ENCODE measurements at regions not wholly inside any gene's neighbourhood (a gene's known extent, or its start where the extent isn't known, plus 50 kb on each side); places are given as distances from the start of the nearest gene placed in this dataset.

- Histone ChIP-seq H3K36me3 (ENCODE audit: insufficient read depth, low read length) (no peaks in the 10 kb centered on the region), H3K9ac (ENCODE audit: insufficient read length) (no peak overlapping the region), H3K9me3 (ENCODE audit: low read depth, low read length) (no peaks in the 10 kb centered on the region), H3K4me3 (no peak overlapping the region), H3K27ac (no peak overlapping the region)
- TF ChIP-seq POLR2AphosphoS5 (IDR thresholded peaks at IDR 0.05; ENCODE audit: borderline replicate concordance, low read depth, low read length) (no peak), FOXP2 (optimal IDR thresholded peaks at IDR 0.05; ENCODE audit: control extremely low read depth, extremely low read length, insufficient read depth) (no peak), EZH2 (IDR thresholded peaks at IDR 0.05) (no peak)
- DNase-seq (ENCODE audit: low read depth, low spot score), result no peak
Measured at GRCh38 chr1:22225858-22226589, 83.1 kb upstream of the WNT4 start.

GRCh38 chr1:22228074-22228473 lies 85.2 kb upstream of the WNT4 start:
- TF ChIP-seq FOXP2 (optimal IDR thresholded peaks at IDR 0.05; ENCODE audit: control extremely low read depth, extremely low read length, insufficient read depth), result no peak
- no peak for TF ChIP-seq EZH2 (IDR thresholded peaks at IDR 0.05)
- Histone ChIP-seq H3K9me3 (ENCODE audit: low read depth, low read length) (no peaks in the 10 kb centered on the region), H3K27ac (no peak overlapping the region), H3K9ac (ENCODE audit: insufficient read length) (no peak overlapping the region), H3K4me3 (no peak overlapping the region), H3K36me3 (ENCODE audit: insufficient read depth, low read length) (no peaks in the 10 kb centered on the region)
- no peak for DNase-seq (ENCODE audit: low read depth, low spot score)

DNA sequence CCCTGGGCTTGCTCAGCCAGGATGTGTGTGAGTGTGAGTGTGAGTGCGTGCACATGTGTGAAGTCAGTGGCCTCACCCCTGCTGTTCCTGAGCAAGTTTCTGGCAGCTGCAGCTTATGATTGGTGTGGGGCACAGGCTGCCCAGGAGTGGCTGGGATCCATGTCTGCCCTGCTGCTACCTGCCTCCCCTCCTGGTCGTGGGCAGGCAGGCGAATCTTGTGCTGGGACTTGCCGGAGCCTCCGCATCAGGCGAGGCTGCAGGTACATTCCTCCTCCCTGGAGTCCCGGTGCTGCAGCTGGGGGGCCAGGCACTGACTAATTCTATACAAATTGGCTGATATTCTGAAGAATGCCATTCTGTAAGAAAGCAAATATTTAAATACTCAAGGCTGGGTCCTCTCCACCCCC lies 85.6 kb upstream of the WNT4 start:
- Histone ChIP-seq H3K27ac (no peak overlapping the region), H3K9ac (ENCODE audit: insufficient read length) (no peak overlapping the region), H3K36me3 (ENCODE audit: insufficient read depth, low read length) (no peaks in the 10 kb centered on the region), H3K4me3 (no peak overlapping the region), H3K9me3 (ENCODE audit: low read depth, low read length) (no peaks in the 10 kb centered on the region)
- no peak for DNase-seq (ENCODE audit: low read depth, low spot score)
- no peak for TF ChIP-seq EZH2 (IDR thresholded peaks at IDR 0.05)
- TF ChIP-seq POLR2AphosphoS5 (IDR thresholded peaks at IDR 0.05; ENCODE audit: borderline replicate concordance, low read depth, low read length), result no peak
- no peak for TF ChIP-seq FOXP2 (optimal IDR thresholded peaks at IDR 0.05; ENCODE audit: control extremely low read depth, extremely low read length, insufficient read depth)

DNA sequence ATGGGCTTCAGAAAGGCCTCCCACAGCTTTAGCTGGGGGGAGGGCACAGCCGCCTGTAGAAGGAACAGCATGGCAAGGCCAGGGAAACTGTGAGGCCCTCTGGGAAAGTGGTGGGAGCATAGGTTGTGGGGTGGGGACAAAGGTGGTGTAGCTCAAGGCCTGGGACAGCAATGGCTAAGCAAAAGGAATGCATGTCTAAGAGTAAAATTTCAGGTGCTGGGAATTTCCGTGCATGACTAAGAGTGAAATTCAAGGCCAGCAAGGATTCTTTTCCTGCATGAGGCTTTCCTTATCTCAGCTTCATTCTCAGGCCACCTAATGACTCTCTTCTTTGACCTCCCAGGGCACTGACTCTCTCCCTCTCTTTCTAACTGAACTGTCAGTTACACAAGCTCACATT lies 86.5 kb upstream of the WNT4 start:
- H3K9ac ChIP-seq (ENCODE audit: insufficient read length), result no peak overlapping the region
- no peaks in the 10 kb centered on the region for H3K36me3 ChIP-seq (ENCODE audit: insufficient read depth, low read length)
- H3K9me3 ChIP-seq (ENCODE audit: low read depth, low read length), result no peaks in the 10 kb centered on the region
- no peak for DNase-seq (ENCODE audit: low read depth, low spot score)
- no peak overlapping the region for H3K4me3 ChIP-seq
- no peak for TF ChIP-seq POLR2AphosphoS5 (IDR thresholded peaks at IDR 0.05; ENCODE audit: borderline replicate concordance, low read depth, low read length)
- no peak for TF ChIP-seq FOXP2 (optimal IDR thresholded peaks at IDR 0.05; ENCODE audit: control extremely low read depth, extremely low read length, insufficient read depth)
- no peak for TF ChIP-seq EZH2 (IDR thresholded peaks at IDR 0.05)
- no peak overlapping the region for H3K27ac ChIP-seq

- Histone ChIP-seq H3K4me3 (no peak overlapping the region), H3K9ac (ENCODE audit: insufficient read length) (no peak overlapping the region), H3K9me3 (ENCODE audit: low read depth, low read length) (no peaks in the 10 kb centered on the region), H3K36me3 (ENCODE audit: insufficient read depth, low read length) (no peaks in the 10 kb centered on the region), H3K27ac (no peak overlapping the region)
- TF ChIP-seq EZH2 (IDR thresholded peaks at IDR 0.05), result no peak
- no peak for TF ChIP-seq FOXP2 (optimal IDR thresholded peaks at IDR 0.05; ENCODE audit: control extremely low read depth, extremely low read length, insufficient read depth)
- no peak for TF ChIP-seq POLR2AphosphoS5 (IDR thresholded peaks at IDR 0.05; ENCODE audit: borderline replicate concordance, low read depth, low read length)
- no peak for DNase-seq (ENCODE audit: low read depth, low spot score)
Measured at GRCh38 chr1:22231068-22231593, 88.2 kb upstream of the WNT4 start.

- H3K9ac ChIP-seq (ENCODE audit: insufficient read length), result no peak overlapping the region
- TF ChIP-seq POLR2AphosphoS5 (IDR thresholded peaks at IDR 0.05; ENCODE audit: borderline replicate concordance, low read depth, low read length), result no peak
- no peak for TF ChIP-seq FOXP2 (optimal IDR thresholded peaks at IDR 0.05; ENCODE audit: control extremely low read depth, extremely low read length, insufficient read depth)
- TF ChIP-seq EZH2 (IDR thresholded peaks at IDR 0.05), result no peak
- no peaks in the 10 kb centered on the region for H3K36me3 ChIP-seq (ENCODE audit: insufficient read depth, low read length)
- DNase-seq (ENCODE audit: low read depth, low spot score), result no peak
- H3K9me3 ChIP-seq (ENCODE audit: low read depth, low read length), result no peaks in the 10 kb centered on the region
- H3K4me3 ChIP-seq, result no peak overlapping the region
- no peak overlapping the region for H3K27ac ChIP-seq
Measured at GRCh38 chr1:22231995-22232690, 89.2 kb upstream of the WNT4 start.

GRCh38 chr1:22233222-22233621 lies 90.3 kb upstream of the WNT4 start:
- no peak overlapping the region for H3K27ac ChIP-seq
- H3K4me3 ChIP-seq, result no peak overlapping the region
- TF ChIP-seq FOXP2 (optimal IDR thresholded peaks at IDR 0.05; ENCODE audit: control extremely low read depth, extremely low read length, insufficient read depth), result no peak
- no peak for TF ChIP-seq EZH2 (IDR thresholded peaks at IDR 0.05)
- TF ChIP-seq POLR2AphosphoS5 (IDR thresholded peaks at IDR 0.05; ENCODE audit: borderline replicate concordance, low read depth, low read length), result no peak
- no peak for DNase-seq (ENCODE audit: low read depth, low spot score)
- H3K36me3 ChIP-seq (ENCODE audit: insufficient read depth, low read length), result no peaks in the 10 kb centered on the region
- H3K9me3 ChIP-seq (ENCODE audit: low read depth, low read length), result no peaks in the 10 kb centered on the region
- no peak overlapping the region for H3K9ac ChIP-seq (ENCODE audit: insufficient read length)

DNA sequence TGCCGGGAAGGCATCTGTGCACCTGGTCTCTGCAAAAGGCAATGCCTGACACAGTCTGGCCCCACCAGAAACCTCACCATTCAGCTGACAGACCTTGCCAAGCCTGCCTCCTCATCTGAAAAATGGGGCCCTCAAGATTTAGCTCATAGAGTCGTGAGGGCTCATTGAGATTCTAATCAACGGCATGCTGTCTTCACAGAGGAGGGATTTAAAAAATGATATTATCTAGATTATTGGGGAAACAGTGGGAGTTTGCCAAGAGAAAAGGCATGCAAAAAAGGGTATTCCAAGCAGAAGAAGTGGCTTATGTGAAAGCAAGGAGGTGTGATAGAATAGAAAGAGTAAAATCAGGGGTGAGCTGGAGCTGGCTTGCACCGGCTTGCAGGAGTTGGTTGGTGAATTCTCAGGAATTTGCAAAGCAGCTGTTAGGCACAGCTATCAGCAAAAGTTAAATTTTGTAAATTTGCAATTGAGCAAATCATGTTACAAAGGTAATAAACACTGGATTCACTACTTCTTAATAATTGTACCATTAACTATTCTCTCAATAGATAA lies 91.7 kb upstream of the WNT4 start:
- Histone ChIP-seq H3K4me3 (no peak overlapping the region), H3K9ac (ENCODE audit: insufficient read length) (no peak overlapping the region), H3K27ac (no peak overlapping the region), H3K36me3 (ENCODE audit: insufficient read depth, low read length) (no peaks in the 10 kb centered on the region), H3K9me3 (ENCODE audit: low read depth, low read length) (no peaks in the 10 kb centered on the region)
- TF ChIP-seq POLR2AphosphoS5 (IDR thresholded peaks at IDR 0.05; ENCODE audit: borderline replicate concordance, low read depth, low read length), result no peak
- no peak for TF ChIP-seq EZH2 (IDR thresholded peaks at IDR 0.05)
- DNase-seq (ENCODE audit: low read depth, low spot score), result no peak
